ENCODE measurements at regions not wholly inside any gene's neighbourhood (a gene's known extent, or its start where the extent isn't known, plus 50 kb on each side); places are given as distances from the start of the nearest gene placed in this dataset.
A peak's percentile ranks its signal among the peaks of the same experiment; 100 is the strongest.

DNA sequence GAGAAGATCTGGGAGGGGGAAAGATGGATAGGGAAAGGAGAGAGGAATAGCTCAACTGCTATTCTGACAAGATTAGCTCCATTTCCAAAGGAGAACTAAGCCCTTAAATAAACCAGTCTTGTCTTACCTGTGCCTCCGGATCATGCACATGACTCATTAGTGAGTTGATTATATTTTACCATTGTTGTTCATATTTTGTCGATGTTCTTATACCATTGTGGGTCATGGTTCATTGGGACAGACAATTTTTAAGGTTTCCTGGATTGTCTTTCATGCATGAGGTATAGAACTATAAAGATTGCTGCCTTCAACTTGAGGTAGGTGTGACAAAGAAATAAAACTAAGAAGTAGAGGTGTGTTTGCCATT lies 243.0 kb upstream of the ATP2B1 start:
- no peak overlapping the region for H3K4me3 ChIP-seq
- no peaks in the 10 kb centered on the region for H3K36me3 ChIP-seq
- TF ChIP-seq POLR2A (IDR thresholded peaks at IDR 0.05) = no peak
- TF ChIP-seq, protein P1, sequence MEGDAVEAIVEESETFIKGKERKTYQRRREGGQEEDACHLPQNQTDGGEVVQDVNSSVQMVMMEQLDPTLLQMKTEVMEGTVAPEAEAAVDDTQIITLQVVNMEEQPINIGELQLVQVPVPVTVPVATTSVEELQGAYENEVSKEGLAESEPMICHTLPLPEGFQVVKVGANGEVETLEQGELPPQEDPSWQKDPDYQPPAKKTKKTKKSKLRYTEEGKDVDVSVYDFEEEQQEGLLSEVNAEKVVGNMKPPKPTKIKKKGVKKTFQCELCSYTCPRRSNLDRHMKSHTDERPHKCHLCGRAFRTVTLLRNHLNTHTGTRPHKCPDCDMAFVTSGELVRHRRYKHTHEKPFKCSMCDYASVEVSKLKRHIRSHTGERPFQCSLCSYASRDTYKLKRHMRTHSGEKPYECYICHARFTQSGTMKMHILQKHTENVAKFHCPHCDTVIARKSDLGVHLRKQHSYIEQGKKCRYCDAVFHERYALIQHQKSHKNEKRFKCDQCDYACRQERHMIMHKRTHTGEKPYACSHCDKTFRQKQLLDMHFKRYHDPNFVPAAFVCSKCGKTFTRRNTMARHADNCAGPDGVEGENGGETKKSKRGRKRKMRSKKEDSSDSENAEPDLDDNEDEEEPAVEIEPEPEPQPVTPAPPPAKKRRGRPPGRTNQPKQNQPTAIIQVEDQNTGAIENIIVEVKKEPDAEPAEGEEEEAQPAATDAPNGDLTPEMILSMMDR (IDR thresholded peaks at IDR 0.05) = no peak
- peaks cover 0 to 35% (median 16%) of the 10 kb centered on the region in 4 donors for H3K4me1 ChIP-seq
- H3K9me3 ChIP-seq = no peaks in the 10 kb centered on the region
- H3K27ac ChIP-seq = peak overlapping the region in 1 of 4 donors; percentile 75
- no peak for DNase-seq
- no peaks in the 10 kb centered on the region for H3K27me3 ChIP-seq

DNA sequence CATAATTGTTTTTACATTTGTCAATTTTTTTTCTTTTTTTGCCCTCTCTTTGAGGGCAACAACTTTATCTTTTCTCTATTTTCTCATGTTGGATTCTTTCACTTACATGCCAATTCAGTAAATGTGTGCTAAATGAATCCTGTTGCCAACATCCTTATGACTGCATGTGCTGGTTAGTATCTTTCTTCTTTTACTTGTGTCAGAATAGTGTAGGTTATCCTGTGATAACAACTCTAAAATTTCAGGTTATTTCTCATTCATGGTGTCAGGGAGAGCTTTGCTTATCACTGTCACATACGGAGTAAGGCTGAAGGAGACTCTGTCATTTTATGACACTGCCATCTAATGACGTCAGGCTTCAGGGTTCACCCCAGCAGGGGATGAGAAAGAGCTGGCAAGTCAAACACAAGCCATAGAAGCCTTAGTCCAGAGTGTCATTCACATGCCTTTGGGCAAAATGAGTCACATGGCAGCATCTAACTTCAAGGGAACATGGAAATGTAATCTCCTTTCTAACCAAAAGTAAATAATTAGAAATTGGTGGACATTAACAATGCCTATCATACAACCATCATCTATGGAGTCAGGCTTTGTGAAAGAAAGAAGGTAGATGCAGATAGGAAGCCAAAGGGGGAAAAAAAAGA lies 242.5 kb upstream of the ATP2B1 start:
- Histone ChIP-seq H3K27me3 (no peaks in the 10 kb centered on the region), H3K36me3 (no peaks in the 10 kb centered on the region), H3K27ac (peak overlapping the region in 2 of 4 donors; percentile 75 to 78), H3K4me3 (no peak overlapping the region), H3K4me1 (peaks cover 0 to 35% (median 16%) of the 10 kb centered on the region in 4 donors), H3K9me3 (no peaks in the 10 kb centered on the region)
- TF ChIP-seq, protein P1 (IDR thresholded peaks at IDR 0.05) = no peak
- peak in 1 of 2 donors; percentile 38 for TF ChIP-seq POLR2A (IDR thresholded peaks at IDR 0.05)
- peak in 1 of 3 donors; percentile 85 for DNase-seq

DNA sequence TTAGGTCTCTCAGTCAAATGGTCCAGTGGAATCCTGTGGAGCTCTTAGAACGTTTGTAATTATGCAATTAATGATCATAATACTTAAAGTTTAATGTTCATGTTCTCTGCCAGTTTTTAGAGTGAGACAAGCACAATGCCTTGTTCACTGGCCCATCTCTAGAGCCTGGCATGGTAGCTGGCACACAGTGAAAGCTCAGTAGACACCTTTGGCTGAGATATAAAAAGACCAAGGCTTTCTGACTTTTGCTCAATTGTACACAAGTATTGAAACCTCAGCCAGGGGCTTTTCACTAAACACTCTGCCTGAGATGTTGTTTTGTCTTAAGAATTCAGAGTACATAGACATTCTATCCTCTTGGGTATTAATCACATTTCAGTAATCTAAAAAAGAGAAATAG lies 241.8 kb upstream of the ATP2B1 start:
- Histone ChIP-seq H3K9me3 (no peaks in the 10 kb centered on the region), H3K4me3 (no peak overlapping the region), H3K36me3 (no peaks in the 10 kb centered on the region), H3K27me3 (no peaks in the 10 kb centered on the region), H3K4me1 (peaks cover 0 to 35% (median 16%) of the 10 kb centered on the region in 4 donors), H3K27ac (peak overlapping the region; percentile 13 to 78 (median 44))
- TF ChIP-seq, protein P1 (IDR thresholded peaks at IDR 0.05) = no peak
- TF ChIP-seq POLR2A (IDR thresholded peaks at IDR 0.05) = no peak
- DNase-seq = no peak

DNA sequence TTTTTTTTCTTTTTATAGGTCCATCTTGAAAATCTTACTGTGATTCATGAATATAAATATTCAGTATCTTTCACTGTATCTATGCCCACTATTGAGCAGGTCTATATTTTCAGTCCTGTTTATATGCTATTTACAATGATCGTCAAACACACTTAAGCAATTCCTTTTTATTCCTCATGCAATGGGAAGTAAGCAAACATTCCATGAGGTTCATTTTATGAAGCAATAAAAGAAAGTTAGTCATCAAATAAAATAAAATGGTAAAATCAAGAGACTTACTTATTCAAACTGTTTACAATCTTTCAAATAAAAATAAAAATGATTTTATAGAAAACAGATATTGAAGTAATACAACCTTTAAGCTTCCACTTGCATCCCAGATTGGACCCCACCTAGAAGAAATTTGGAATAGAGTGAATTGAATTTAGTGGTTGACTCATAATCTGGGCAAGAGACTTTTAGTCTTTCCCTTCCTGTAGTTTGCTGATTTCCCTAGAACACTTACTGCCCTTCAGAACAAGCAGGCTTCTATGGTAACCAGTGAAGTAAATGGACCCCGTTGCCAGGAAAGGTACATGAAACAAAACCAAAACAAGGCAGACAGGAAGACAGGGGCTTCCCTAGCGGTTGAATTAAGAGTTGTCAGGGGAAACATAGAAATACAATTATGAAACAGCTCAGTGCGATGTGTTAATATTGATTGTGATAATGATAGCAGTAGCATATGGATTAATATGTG lies 241.0 kb upstream of the ATP2B1 start:
- Histone ChIP-seq H3K27ac (peak overlapping the region; percentile 13 to 78 (median 44)), H3K27me3 (no peaks in the 10 kb centered on the region), H3K9me3 (no peaks in the 10 kb centered on the region), H3K4me1 (peaks cover 0 to 35% (median 16%) of the 10 kb centered on the region in 4 donors), H3K36me3 (no peaks in the 10 kb centered on the region), H3K4me3 (no peak overlapping the region)
- TF ChIP-seq, protein P1 (IDR thresholded peaks at IDR 0.05) = peak; percentile 44 to 65 (median 58)
- TF ChIP-seq POLR2A (IDR thresholded peaks at IDR 0.05) = no peak
- DNase-seq = peak in 2 of 3 donors; percentile 49 to 66

DNA sequence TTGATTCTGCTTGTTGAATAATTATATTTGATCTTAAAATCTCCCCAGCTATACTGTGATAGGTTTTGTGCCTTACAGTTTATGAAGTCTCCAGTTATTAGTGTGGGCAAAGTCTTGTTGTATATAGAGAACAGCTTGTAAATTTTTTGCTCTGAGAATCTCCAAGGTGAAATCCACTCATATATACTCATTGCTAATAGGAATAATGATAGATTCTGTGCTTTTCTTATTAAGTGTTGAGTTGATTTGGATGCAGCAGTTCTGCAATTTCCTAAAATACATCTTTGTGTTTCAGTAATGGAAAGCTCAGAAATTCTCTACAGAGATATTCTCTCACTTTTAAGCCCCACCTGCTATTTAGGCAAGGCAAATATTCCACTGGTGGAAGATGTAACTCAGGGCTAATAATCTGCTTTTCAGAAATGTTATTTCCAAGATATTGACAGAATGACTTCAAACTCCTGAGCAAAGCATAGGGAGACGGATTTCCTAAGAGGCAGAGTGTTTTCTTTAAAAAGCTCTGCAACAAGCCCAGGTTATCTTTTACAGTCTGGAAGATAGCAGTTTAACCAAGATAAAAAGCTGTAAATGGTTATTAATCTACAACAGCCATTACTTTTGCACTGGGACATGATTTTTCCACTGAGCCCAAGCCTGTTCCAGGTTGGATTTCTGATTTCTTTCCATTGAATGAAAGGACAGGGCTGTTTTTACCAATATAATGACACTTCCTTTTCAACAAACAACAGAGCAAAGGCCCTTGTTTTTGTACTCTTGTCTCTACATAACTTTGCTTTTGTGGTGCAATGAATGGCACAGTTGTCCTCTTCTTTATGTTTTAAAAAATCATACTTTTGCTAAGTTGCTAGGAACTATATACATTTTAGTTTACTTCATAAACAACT lies 239.9 kb upstream of the ATP2B1 start:
- H3K9me3 ChIP-seq = no peaks in the 10 kb centered on the region
- TF ChIP-seq, protein P1 (IDR thresholded peaks at IDR 0.05) = no peak
- TF ChIP-seq POLR2A (IDR thresholded peaks at IDR 0.05) = no peak
- H3K27ac ChIP-seq = peak overlapping the region; percentile 14 to 78 (median 68)
- H3K36me3 ChIP-seq = no peaks in the 10 kb centered on the region
- no peak for DNase-seq
- no peaks in the 10 kb centered on the region for H3K27me3 ChIP-seq
- no peak overlapping the region for H3K4me3 ChIP-seq
- H3K4me1 ChIP-seq = peaks cover 1 to 35% (median 16%) of the 10 kb centered on the region in 4 donors
